ENCODE measurements at regions not wholly inside any gene's neighbourhood (a gene's known extent, or its start where the extent isn't known, plus 50 kb on each side); places are given as distances from the start of the nearest gene placed in this dataset.

DNA sequence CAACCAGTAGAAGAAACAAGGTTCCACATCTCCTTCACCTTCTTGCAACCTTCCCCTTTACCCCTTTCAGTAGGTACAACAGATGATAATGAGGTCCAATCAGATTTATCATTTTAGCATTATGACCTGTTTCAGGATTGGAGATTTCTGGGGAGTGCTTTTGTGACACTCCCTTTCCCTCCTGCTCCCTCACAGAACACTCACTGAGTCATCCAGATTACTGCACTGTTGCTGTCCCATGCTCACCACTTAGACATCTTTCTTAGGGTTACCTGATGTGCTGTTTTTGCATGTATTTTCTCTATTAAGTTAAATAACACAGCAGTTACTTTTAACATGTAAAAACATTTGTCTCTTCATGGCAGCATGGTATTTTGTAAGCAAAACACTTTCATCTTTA lies 118.5 kb downstream of the MFSD1 start (continued):
- TF ChIP-seq, protein P1, sequence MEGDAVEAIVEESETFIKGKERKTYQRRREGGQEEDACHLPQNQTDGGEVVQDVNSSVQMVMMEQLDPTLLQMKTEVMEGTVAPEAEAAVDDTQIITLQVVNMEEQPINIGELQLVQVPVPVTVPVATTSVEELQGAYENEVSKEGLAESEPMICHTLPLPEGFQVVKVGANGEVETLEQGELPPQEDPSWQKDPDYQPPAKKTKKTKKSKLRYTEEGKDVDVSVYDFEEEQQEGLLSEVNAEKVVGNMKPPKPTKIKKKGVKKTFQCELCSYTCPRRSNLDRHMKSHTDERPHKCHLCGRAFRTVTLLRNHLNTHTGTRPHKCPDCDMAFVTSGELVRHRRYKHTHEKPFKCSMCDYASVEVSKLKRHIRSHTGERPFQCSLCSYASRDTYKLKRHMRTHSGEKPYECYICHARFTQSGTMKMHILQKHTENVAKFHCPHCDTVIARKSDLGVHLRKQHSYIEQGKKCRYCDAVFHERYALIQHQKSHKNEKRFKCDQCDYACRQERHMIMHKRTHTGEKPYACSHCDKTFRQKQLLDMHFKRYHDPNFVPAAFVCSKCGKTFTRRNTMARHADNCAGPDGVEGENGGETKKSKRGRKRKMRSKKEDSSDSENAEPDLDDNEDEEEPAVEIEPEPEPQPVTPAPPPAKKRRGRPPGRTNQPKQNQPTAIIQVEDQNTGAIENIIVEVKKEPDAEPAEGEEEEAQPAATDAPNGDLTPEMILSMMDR (IDR thresholded peaks at IDR 0.05; ENCODE audit: poor library complexity, severe bottlenecking) = no peak

DNA sequence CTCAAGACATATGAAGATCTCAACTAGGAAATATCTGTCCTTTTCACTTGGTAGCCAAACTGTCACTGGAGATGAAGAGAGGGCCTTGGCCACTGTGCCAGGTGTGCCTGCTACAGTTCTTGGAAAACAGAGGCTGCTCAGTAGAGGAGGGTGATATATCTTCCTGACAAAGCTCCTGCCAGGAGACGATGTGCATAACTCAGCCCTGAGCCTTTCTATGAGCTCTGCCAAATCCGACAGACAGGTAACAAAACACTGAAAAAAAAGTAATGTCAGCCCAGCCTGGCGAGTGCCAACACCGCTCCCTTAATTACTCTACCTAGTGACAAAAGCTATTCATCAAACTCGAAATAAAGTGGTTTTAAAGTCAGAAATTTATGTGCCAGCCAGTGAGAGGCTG lies 123.2 kb downstream of the MFSD1 start:
- no peaks in the 10 kb centered on the region for H3K36me3 ChIP-seq (ENCODE audit: insufficient read depth, low read length)
- no peak overlapping the region for H3K27ac ChIP-seq (ENCODE audit: low read length)
- no peak overlapping the region for H3K4me2 ChIP-seq (ENCODE audit: low read length)
- H3K9me3 ChIP-seq (ENCODE audit: low read length) = no peaks in the 10 kb centered on the region
- TF ChIP-seq SMC3 (conservative IDR thresholded peaks at IDR 0.05; ENCODE audit: poor library complexity) (no peak), POLR2AphosphoS5 (IDR thresholded peaks at IDR 0.05) (no peak)
- no peaks in the 10 kb centered on the region for H3K27me3 ChIP-seq (ENCODE audit: insufficient read depth, low read depth, low read length)
- H3K79me2 ChIP-seq (replicated peaks; ENCODE audit: insufficient read depth, low read length) = no peaks in the 10 kb centered on the region
- no peak overlapping the region for H2AFZ ChIP-seq (ENCODE audit: low read depth, low read length)
- H3F3A ChIP-seq (ENCODE audit: insufficient read depth, low read length, poor library complexity, severe bottlenecking) = no peaks in the 10 kb centered on the region
- H3K9ac ChIP-seq (ENCODE audit: low read length) = no peak overlapping the region
- H3K9me2 ChIP-seq (ENCODE audit: insufficient read depth, low read length) = no peaks in the 10 kb centered on the region
- no peaks in the 10 kb centered on the region for H4K20me1 ChIP-seq (ENCODE audit: insufficient read depth)
- H3K4me3 ChIP-seq (ENCODE audit: low read length) = no peak overlapping the region

DNA sequence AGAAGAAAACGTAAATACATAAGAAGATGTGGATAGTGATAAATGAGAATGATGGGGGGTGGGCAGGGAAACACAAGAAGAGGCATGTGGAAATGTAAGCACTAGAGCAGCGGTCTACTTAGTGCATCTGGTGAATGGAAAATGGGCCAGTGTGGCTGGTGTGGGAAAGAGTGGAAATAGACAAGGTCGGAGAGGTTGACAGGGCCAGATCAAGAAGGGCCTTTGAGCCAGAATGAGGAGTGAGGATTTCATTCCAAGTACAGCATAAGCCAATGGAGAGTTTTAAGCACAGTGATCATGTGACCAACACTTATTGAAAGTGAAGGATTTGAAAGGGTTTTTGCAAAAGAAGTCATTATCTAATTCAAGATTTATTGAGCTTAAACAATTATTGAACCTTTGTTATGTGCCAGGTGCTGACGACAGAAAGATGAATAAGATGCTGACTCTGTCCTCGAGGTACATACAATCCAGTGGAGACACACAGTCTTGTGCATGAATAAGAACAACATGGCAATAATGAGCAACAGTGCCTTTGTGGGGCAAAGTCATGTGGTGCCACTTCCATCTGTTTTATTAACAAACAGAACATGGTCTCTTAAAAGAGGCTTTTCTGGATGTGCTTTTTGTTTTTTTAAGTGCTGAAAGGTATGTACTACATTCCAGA lies 124.1 kb downstream of the MFSD1 start:
- TF ChIP-seq EZH2 (IDR thresholded peaks at IDR 0.05; ENCODE audit: borderline replicate concordance, insufficient read depth, low read length, poor library complexity, severe bottlenecking) (no peak), SMC3 (conservative IDR thresholded peaks at IDR 0.05; ENCODE audit: poor library complexity) (no peak), RAD21 (conservative IDR thresholded peaks at IDR 0.05) (no peak), MXI1 (conservative IDR thresholded peaks at IDR 0.05; ENCODE audit: poor library complexity, severe bottlenecking) (no peak), POLR2AphosphoS5 (IDR thresholded peaks at IDR 0.05) (no peak), EP300 (conservative IDR thresholded peaks at IDR 0.05; ENCODE audit: poor library complexity, severe bottlenecking) (no peak), TAF1 (IDR thresholded peaks at IDR 0.05; ENCODE audit: low read depth) (no peak)
- TF ChIP-seq, protein P2, sequence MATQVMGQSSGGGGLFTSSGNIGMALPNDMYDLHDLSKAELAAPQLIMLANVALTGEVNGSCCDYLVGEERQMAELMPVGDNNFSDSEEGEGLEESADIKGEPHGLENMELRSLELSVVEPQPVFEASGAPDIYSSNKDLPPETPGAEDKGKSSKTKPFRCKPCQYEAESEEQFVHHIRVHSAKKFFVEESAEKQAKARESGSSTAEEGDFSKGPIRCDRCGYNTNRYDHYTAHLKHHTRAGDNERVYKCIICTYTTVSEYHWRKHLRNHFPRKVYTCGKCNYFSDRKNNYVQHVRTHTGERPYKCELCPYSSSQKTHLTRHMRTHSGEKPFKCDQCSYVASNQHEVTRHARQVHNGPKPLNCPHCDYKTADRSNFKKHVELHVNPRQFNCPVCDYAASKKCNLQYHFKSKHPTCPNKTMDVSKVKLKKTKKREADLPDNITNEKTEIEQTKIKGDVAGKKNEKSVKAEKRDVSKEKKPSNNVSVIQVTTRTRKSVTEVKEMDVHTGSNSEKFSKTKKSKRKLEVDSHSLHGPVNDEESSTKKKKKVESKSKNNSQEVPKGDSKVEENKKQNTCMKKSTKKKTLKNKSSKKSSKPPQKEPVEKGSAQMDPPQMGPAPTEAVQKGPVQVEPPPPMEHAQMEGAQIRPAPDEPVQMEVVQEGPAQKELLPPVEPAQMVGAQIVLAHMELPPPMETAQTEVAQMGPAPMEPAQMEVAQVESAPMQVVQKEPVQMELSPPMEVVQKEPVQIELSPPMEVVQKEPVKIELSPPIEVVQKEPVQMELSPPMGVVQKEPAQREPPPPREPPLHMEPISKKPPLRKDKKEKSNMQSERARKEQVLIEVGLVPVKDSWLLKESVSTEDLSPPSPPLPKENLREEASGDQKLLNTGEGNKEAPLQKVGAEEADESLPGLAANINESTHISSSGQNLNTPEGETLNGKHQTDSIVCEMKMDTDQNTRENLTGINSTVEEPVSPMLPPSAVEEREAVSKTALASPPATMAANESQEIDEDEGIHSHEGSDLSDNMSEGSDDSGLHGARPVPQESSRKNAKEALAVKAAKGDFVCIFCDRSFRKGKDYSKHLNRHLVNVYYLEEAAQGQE (IDR thresholded peaks at IDR 0.05; ENCODE audit: borderline replicate concordance) = no peak
- TF ChIP-seq, protein P1 (IDR thresholded peaks at IDR 0.05; ENCODE audit: poor library complexity, severe bottlenecking) = no peak
- no peak overlapping the region for H3K4me3 ChIP-seq (ENCODE audit: low read length)
- H3K9ac ChIP-seq (ENCODE audit: low read length) = no peak overlapping the region
- H3F3A ChIP-seq (ENCODE audit: insufficient read depth, low read length, poor library complexity, severe bottlenecking) = no peaks in the 10 kb centered on the region
- no peaks in the 10 kb centered on the region for H3K9me2 ChIP-seq (ENCODE audit: insufficient read depth, low read length)
- H3K27me3 ChIP-seq (ENCODE audit: insufficient read depth, low read depth, low read length) = no peaks in the 10 kb centered on the region
- no peak overlapping the region for H2AFZ ChIP-seq (ENCODE audit: low read depth, low read length)
- H3K9me3 ChIP-seq (ENCODE audit: low read length) = no peaks in the 10 kb centered on the region
- H3K79me2 ChIP-seq (replicated peaks; ENCODE audit: insufficient read depth, low read length) = no peaks in the 10 kb centered on the region
- H3K36me3 ChIP-seq (ENCODE audit: insufficient read depth, low read length) = no peaks in the 10 kb centered on the region
- no peak overlapping the region for H3K4me2 ChIP-seq (ENCODE audit: low read length)
- H4K20me1 ChIP-seq (ENCODE audit: insufficient read depth) = no peaks in the 10 kb centered on the region
- no peak overlapping the region for H3K27ac ChIP-seq (ENCODE audit: low read length)

All from neural cell (in vitro differentiated cells).